ENCODE measurements at regions not wholly inside any gene's neighbourhood (a gene's known extent, or its start where the extent isn't known, plus 50 kb on each side); places are given as distances from the start of the nearest gene placed in this dataset.
"Not testable (repeated sequence)": the region's sequence is repeated elsewhere in the genome, so short reads cannot be mapped to it uniquely, and the experiment has no call there.

DNA sequence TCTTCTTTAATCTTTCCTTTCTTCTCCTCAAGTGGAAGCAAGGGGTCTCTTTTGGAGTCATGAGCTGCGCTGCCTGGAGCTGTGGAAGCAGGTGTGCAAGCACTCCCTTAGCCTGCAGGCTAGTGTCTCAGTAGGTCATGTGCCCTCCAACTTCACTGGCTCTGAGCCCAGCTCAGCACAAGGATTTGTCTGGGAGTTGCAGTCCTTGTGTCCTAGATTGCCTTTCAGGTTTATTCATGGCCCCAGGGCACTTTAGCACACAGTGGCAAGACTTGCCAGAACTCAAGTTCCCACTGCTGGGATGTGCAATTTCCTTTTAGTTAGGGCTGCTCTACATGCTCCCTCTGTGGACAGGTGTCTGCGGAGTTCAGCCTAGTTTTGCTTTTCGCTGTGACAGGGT, 211.7 kb downstream of the LIG4 start:
- DNase-seq (ENCODE audit: low read depth) = no peak

DNA sequence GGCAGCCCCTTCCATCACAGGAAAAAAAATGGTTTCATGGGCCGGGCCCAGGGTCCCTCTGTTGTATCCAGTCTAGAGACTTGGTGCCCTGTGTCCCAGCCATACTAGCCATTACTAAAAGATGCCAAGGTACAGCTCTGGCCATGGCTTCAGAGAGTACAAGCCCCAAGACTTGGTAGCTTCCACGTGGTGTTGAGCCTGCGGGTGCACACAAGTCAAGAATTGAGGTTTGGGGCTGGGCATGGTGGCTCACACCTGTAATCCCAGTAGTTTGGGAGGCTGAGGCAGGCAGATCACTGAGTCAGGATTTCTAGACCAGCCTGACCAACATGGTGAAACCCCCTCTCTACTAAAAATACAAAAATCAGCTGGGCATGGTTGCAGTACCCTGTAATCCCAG, 214.3 kb downstream of the LIG4 start:
- no peak for DNase-seq (ENCODE audit: low read depth)

DNA sequence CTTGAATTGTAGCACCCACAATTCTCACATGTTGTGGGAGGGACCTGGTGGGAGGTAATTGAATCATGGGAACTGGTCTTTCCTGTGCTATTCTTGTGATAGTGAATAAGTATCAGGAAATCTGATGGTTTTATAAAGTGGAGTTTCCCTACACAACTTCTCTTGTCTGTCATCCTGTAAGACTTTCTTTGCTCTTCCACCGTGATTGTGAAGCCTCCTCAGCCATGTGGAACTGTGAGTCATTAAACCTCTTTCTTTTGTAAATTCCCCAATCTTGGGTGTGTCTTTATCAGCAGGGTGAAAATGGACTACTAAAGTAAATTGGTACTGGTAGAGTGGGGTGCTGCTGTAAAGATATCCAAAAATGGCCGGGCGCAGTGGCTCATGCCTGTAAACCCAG, 215.6 kb downstream of the LIG4 start:
- no peak for DNase-seq (ENCODE audit: low read depth)

DNA sequence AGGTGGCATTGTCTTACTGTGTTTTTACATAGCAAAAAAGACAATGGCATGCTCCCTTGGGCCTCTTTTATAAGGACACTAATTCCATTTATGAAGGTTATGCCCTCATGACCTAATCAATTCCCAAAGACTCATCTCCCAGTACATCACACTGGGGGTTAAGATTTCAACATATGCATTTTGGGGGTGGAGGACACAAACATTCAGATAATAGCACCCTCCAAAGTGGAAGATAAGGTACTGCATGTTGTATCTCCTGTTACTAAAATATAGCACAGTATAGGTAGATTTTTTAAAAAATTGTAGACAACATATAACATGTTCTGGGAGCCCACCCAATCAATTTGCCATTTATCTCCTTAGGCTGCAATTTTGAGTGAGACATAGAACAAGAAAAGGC, 221.2 kb downstream of the LIG4 start:
- DNase-seq (ENCODE audit: low read depth) = no peak

DNA sequence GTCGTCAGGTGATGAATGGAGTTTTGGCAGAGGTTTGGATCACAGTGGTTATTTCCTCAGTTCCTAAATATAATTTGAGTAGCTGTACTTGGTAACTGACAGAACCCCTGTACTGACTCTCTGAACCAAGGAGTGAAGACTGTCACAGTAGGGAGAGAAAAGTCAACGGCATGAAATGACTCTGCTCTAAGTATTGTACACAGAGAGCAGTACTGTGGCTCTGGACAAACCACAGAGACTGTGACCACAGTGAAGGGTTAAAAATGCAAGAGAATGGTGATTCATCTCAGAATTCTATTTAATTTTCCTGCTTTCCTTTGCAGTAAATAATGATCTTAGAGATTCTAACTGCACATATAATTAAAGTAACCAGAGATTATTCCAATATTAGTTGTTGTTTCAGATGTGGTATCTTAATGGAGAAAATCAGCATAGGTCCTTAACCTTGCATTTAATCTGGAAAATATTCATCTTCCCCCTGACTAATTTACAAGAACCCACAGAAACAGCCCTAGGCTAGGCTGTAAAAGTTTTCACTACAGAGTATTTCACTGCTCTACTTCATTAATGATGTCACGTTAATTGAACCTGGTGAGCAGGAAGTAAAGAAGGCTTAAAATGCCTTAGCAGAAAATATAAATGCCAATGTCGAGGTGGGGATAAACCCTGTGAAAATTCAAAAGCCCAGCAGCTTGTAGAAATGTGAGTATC, 221.9 kb downstream of the LIG4 start:
- no peak for DNase-seq (ENCODE audit: low read depth)

DNA sequence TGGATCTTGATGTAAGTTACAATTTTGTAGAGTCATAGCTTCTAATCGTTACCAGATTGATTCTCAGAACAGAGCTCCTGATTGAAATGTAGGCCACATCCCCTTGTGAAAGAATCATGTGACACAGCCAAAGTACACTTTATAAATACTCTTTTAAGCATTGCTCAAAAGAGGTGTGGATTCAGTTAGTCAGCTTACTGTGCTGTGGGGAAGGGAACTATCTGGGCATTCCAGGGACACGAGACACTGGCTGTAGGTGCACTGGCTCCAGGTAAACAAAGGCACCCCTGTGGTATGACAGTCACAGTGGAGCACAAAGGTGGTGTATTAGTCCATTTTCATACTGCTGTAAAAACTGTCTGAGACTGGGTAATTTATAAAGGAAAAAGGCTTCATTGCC, 222.8 kb downstream of the LIG4 start:
- no peak for DNase-seq (ENCODE audit: low read depth)

DNA sequence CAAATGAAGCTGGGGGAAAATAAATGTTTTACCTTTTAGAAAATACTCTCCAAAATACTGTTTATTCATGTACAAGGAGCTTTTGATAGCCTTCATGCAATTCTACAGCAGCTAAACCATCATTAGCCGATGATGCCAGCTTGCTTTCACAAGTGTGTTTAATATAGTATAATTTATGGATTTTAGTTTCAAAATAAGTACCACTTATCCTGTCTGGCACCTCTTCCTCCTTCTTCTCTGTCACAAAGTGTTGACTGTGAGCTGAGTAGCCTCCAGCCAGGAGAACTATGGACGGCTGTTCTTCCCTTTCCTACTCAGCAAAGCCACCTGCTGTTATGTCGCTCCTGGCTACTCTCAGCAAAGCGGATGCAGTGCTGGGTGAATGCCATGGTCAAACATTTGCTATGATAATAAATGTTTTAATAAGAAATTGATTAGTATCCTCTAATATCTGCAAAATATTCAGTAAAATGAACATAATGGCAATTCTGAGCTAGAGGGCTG, 238.2 kb downstream of the LIG4 start:
- DNase-seq (ENCODE audit: low read depth) = no peak

DNA sequence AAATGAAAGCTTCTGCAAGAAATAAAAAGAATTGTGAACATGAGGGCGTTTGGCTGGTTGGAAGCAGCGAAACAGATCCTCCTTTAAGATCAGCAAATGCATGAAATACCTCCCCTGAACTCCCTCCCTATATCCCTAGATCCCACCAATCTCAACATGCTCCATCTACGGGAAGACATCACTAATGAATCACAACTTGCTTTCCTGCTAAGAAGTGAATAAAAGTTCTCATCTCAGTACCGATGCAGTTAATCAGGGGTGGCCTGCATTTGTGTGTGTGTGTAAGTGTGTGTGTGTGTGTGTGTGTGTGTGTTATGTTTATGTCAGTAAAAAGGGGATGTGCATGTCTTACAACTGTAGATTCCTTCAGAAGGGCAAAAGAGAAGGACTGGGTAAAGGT, 238.7 kb downstream of the LIG4 start:
- DNase-seq (ENCODE audit: low read depth) = no peak

DNA sequence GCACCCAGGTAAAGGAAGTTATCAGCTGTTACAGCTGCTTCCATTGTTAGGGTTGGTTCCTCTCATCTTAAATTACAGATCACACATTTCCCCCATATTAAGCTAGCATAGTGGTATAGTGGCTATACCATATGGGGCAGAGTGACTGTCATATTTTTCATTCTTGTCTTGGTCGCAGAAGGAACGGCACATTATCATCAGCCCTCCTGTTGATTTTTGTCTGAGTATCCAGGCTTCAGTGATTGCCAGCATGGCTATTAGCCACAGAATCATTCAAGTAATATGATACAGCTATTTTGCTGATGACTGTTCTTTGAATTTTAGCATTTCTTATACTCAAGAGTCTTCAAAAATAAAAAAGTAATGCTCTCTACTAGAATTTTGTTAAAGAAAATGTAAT, 240.9 kb downstream of the LIG4 start:
- DNase-seq (ENCODE audit: low read depth) = no peak

DNA sequence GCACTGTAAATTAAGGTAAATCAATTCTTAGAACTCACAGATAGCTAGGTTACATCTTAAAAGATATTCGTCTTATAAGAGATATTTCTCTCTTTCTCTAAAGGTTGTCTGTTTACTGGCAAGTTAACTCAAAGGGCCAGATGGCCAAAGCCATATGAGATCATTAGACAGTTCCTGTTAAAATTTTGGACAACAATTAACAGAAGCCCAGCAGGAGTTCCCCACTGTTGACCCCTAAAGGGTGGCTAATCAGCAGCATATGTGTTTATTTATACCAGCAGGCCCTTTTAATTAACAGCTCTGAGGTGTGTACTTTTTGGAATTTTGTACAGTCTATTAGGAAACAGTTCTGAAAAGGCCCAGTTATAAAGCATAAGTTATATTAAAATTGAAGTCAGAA, 245.8 kb downstream of the LIG4 start:
- DNase-seq (ENCODE audit: low read depth) = no peak

DNA sequence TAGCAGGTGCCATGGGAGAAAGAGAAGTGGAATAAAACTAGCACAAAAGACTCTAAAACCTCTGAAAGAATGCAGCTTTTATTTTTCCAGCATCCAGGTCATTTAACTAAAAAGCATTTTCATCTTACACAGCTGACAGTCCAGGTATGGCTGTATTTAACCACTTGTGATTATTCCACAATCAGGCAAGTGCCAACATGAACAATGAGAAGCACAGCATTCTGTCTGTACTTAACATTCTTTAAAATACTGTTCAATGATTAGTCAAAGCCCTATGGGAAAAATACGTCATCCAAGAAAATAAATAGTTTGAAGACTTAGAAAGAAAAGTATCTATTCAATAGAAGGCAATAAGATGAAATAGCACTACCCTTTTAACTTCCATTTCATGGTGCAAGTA, 246.9 kb downstream of the LIG4 start:
- no peak for DNase-seq (ENCODE audit: low read depth)

DNA sequence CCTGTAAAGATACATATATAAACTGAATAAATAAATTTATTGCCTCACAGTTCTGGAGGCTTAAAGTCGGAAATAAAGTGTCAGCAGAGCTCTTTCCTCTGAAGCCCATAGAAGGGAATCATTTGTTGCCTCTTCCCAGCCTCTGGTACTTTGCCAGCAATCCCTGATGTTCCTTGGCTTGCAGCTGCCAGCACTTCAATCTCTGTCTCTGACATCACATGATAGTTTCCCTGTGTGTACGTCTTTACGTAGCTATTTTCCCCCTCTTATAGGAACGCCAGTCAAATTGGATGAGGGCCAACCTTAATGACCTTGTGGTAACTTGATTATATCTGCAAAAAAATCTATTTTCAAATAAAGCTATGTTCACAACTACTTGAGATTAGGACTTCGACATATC, 250.9 kb downstream of the LIG4 start:
- no peak for DNase-seq (ENCODE audit: low read depth)

DNA sequence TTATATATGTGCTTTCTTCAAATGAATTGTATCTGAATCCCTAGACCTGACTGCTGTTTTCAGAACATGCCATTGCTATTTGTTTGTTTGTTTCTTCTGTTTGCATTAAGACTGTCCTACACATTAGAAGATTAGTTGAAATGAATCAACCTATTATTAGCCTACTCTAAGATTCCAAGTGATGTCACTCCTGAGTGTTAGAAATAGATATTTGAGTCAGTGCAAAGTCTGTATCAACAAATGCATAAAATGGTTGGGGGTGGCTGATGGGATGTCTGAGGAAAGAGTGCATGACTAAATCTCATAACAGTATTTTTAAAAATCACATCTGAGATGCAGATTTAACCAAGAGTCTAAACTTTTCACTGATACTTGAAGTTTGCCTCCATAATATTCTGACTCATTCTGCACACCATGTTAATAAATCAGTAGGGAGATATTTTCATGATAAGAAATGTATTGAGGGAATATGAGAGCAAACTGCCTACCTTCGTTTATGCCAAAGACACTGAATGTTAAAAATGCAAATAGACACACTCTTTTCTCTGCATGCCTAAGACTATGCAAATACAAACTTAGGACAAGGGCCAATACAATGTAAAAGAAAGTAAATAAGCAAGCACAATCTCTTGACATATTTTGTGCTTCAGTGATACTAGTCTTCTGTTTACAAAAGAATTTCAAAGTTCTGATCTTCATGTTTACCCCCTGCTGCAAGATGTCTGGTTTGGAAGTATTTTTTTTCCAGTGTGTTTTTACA, 253.3 kb downstream of the LIG4 start:
- DNase-seq (ENCODE audit: low read depth) = no peak

DNA sequence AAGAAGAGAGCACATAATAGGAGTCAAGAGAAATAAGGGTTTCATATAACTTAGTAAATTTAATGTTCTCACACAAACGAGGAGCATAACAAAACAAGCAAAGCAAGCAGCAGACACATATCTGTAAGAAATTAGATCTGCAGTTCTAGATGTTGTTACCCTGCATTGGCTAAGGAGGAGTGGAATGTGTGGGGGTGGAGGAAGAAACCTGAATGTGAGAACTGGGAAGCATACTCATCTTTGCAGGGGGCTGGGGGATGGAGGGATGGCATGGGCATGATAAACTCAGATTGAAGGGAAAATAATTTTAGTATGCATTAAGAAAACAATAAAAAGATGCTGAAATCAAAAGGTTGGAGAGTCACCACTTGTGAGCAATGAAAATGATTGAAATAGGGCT, 255.0 kb downstream of the LIG4 start:
- no peak for DNase-seq (ENCODE audit: low read depth)

DNA sequence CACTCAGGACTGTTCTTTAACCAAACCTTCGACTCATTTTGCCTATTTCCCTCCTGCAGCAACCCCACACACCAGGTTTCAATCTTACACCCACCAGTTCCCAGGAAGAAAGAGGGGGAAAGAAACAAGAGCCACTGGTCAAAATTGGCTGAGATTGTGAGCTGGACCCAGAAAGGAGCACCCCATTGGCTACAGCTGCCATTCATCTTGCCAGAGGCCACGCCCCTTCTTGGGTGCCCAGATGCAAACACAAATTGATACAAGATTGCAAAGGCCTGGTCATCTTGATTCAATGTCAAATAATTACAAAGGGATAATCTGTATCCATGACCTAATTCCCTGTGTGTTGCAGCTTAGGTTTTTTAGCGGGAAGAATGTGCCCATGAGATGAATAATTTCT, 258.4 kb downstream of the LIG4 start:
- no peak for DNase-seq (ENCODE audit: low read depth)

DNA sequence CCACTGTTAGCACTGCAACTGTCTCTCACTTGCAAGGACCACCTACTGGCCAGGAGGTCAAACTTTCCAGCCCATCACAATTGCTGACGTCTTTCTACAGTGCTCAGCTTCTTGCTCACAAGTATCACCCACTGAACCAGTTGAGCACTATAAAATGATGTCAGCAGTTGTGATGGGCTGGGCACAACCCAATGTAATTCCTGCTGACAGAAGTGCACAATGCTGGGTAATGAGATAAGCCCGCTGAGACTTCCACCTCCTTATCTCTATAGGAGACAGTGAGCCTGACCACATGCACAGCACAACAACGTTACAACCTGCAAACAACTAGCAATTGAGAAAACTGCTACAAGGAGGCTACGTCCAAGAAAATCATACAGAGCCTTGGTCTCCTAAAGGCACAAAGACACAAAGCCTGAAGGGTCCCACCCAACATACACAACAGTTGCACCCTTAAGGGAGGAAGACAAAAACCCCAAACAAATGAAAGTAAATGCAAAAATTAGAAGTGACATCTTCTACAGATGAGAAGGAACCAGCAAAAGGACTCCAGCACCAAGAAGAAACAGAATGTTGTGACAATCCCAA, 273.2 kb downstream of the LIG4 start:
- DNase-seq (ENCODE audit: low read depth) = no peak

DNA sequence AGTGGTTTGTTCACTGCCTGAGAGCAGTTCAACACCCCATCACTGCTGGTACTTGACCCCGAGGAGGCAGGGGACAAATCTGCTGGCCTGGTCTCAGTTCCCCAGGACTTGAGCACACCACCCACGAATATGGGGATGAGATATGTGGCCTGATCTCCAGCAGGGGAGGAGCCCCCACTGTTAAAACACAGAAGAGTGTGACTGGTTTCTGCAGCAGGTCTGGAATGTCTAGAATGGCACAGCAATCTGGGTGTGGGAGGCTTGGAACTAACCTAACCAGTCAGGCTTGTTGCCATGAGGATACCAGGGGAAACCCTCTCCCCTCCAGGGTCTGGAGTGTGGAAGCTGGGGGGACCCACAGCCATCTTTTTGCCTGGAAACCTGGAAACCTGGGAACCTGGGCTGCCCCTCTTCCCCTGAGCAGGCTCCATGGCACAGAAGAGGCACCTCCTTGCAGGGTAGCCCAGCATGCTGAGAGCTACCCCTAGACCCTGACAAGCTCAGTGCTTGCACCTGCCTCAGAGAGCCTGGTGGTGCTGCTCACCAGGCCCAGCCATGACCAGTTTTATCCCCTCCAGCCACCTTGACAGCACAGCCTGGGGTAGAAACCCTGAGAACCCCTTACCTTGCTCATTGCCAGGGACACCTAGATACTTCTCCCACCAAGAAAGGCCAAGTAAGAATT, 273.8 kb downstream of the LIG4 start:
- no peak for DNase-seq (ENCODE audit: low read depth)

DNA sequence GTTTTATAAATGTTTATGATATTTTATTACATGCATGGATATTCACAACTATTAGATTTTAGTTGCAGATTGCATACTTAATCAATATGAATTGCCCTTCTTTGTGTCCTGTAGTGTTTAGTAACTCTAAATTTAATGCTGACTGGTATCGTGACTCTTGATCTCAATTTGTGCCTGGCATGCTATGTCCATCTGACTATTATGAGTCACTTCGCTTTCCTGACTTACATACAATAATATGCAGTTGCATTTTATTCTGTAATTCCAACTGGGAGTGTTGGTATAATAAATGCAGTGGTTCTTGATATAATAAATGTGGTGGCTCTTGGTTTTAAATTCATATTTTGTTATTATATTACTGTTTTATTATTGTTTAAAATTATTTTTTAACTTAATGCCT, 277.5 kb downstream of the LIG4 start:
- DNase-seq (ENCODE audit: low read depth) = no peak

DNA sequence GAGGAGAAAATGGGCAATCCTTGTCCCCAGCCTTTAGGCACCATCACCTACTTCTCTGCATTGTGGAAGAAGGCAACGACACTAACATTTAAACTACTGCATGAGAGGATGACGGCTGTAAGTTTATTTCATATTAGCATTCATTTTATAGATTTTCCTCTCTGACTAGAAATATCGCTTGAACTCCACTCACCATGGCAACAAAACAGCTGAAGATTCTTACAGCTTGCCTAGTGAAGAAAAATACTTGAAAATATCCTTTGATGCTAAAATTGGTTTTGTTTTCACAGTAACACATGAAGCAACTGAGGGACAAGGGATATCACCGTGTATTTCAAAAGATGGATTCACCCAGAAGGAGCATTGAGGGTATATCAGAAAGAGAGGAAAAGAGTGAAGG, 284.3 kb downstream of the LIG4 start:
- no peak for DNase-seq (ENCODE audit: low read depth)

DNA sequence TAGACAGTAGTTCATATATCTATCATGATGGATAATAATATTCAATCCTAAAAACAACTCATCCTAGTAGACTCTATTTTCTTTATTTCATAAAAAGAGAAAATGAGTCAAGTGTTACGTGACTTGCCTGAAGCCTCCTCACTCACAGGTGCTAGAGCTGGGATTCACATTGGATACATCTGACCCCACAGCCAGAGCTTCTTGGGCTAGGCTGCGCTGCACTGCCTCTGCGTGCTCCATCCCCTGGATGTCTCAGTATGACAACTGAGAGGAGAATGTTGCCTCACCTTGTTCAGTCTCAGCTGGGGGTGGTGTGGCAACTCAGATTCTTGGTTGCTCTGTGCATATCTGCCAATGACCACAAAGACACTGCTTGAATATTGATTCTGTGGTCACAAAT, 286.6 kb downstream of the LIG4 start:
- no peak for DNase-seq (ENCODE audit: low read depth)

DNA sequence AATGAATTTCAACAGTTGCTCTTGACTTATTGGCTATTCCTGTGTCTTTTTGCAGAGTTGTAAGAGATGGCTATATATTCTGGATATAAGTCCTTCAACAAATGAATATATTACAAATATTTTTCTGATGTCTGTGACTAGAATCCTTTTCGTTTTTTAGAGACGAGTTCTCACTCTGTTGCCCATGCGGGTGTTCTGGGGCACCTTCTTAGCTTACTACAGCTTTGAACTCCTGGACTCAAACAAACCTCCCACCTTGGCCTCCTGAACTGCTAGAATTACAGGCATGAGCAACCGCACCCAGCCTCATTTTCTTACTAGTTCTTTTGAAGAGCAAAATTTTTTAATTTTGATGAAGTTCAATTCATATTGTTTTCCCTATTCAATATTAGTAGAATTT, 287.8 kb downstream of the LIG4 start:
- no peak for DNase-seq (ENCODE audit: low read depth)

DNA sequence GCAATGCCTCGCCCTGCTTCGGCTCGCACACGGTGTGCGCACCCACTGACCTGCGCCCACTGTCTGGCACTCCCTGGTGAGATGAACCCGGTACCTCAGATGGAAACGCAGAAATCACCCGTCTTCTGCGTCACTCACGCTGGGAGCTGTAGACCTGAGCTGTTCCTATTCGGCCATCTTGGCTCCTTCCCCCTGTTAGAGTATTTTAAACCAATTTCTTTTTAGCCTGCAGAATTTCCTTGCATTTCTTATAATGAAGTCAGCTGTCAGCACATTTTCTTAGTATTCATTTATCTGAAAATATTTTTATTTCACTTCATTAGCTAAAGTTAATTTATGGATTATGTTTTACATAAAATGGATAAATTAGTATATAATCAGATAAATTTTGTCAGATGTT, 288.8 kb downstream of the LIG4 start:
- DNase-seq (ENCODE audit: low read depth) = not testable (repeated sequence)

DNA sequence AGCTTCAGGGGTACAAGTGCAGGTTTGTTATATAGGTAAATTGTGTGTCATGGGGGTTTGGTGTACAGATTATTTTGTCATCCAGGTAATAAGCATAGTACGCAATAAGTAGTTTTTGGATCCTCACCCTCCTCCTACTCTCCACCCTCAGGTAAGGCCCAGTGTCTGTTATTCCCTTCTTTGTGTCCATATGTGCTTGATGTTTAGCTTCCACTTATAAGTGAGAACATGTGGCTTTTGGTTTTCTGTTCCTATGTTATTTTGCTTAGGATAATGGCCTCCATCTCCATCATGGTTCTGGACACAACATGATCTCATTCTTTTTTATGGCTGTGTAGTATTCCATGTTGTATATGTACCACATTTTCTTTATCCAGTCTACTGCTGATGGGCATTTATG, 298.4 kb downstream of the LIG4 start:
- not testable (repeated sequence) for DNase-seq (ENCODE audit: low read depth)

Measured in stimulated activated CD4-positive, alpha-beta T cell treated with anti-CD3 and anti-CD28 coated beads, Interleukin-2, amount 100 ng/mL, for 4 hours (primary cell).